Suprapubic skin (tissue), 3 donors: ENCODE measurements at regions not wholly inside any gene's neighbourhood (a gene's known extent, or its start where the extent isn't known, plus 50 kb on each side); places are given as distances from the start of the nearest gene placed in this dataset.

Source experiments
- CTCF ChIP-seq, 2 donors: fragments of 200-600 bp in 1 of 2; fragments of 450-650 bp in 1 of 2; sonication (generic) in 1 of 2; IDR thresholded peaks; one replicate each; pipeline ENCODE4 v1.5.1; 2016 to 2019; ENCODE audit warnings: antibody characterized with exemption in 2 of 2, mild to moderate bottlenecking in 1 of 2, moderate library complexity in 1 of 2
- POLR2A ChIP-seq, 2 donors: fragments of 450-650 bp; IDR thresholded peaks; one replicate each; pipeline ENCODE4 v1.6.1; 2017; ENCODE audit warnings: antibody characterized with exemption in 2 of 2, mild to moderate bottlenecking in 2 of 2, moderate library complexity in 2 of 2

DNA sequence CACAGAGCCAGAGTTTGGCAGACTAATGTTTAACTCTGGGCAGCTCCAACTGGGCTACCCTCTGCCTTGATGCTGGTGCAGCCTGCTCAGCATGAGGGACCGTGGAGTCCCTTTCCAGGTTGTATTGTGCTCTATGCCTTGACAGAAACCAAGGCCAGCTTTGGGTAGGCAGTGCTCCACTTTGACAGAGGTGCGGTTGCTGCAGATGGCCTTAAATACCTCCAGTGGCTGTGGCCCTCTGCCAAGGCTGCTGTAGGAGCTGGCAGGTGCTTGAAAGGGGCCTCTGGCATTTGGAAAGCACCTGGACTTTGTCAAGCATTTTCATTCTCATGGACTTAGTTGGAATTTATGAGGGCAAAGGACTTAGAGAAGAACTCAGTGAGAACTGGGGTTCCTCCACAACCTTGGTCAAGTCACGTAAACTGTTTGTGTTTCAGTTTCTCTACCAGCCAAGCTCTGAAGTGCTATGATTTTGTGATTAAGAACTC is 249.7 kb upstream of the ZNF462 start:
- TF ChIP-seq CTCF (IDR thresholded peaks at IDR 0.05) = no peak
- no peak for TF ChIP-seq POLR2A (IDR thresholded peaks at IDR 0.05)
